HepG2 (cell line): ENCODE measurements at regions not wholly inside any gene's neighbourhood (a gene's known extent, or its start where the extent isn't known, plus 50 kb on each side); places are given as distances from the start of the nearest gene placed in this dataset.

Experiments
- ATAC-seq: fragments of 200-7000 bp; cut with Tn5 transposase; 3 replicates; pipeline ENCODE4 v1.9.1; 2020; ENCODE audit warnings: mild to moderate bottlenecking, moderate library complexity
- BruUV-seq: library from RNA; stranded (reverse); fragments of 400-500 nt; replicated peaks from 2 replicates; lab custom pipeline; 2021; lab: Mats Ljungman, UMichigan
- CTCF ChIA-PET: fragments of 300-600 bp; formaldehyde crosslinking; extraction: SDS; loops from one replicate; lab custom pipeline; 2021; ENCODE audit warnings: low total read pairs, inconsistent platforms, low intra/inter-chr PET ratio; lab: Yijun Ruan, JAX
- POLR2A ChIA-PET: fragments of 350-600 bp; sonication (Branson Sonifier 250); formaldehyde crosslinking; loops from one replicate; lab custom pipeline; 2020; ENCODE audit warnings: antibody characterized with exemption, inconsistent platforms; lab: Yijun Ruan, JAX
- DNase-seq: peaks from one replicate; pipeline ENCODE4 v3.0.0-alpha.2; 2015; ENCODE audit warnings: low spot score
- FAIRE-seq: peaks from 3 replicates; lab custom pipeline; 2011; peaks lifted over from hg19 to GRCh38; lab: Jason Lieb, UNC
- H2AFZ ChIP-seq: one replicate; pipeline ENCODE4 v1.6.1; 2011; ENCODE audit warnings: low read length, inconsistent platforms
- H3K27ac ChIP-seq: fragments of 300-600 bp; 3 replicates; pipeline ENCODE4 v1.8.0; 2011; ENCODE audit warnings: mixed run types, mild to moderate bottlenecking, mixed read lengths, low read length, inconsistent platforms; ENCODE audit not compliant: insufficient read depth; ENCODE audit errors: extremely low read length
- H3K27me3 ChIP-seq, 2 experiments: fragments of 200-600 bp in 1 of 2; 2 replicates in 1 of 2; 3 replicates in 1 of 2; pipeline versions ENCODE4 v1.6.0 to v1.8.0; 2011; ENCODE audit warnings: low read length in 2 of 2, mild to moderate bottlenecking in 2 of 2, moderate library complexity in 2 of 2, inconsistent platforms in 1 of 2; ENCODE audit not compliant: insufficient read depth in 2 of 2, control insufficient read depth in 1 of 2
- H3K36me3 ChIP-seq, 2 experiments: fragments of 200-600 bp in 1 of 2; replicated peaks in 1 of 2; 2 replicates in 1 of 2; 3 replicates in 1 of 2; pipeline versions ENCODE4 v1.5.1 to v1.8.0; 2011; ENCODE audit warnings: low read length in 2 of 2, inconsistent platforms in 1 of 2; ENCODE audit not compliant: insufficient read depth in 2 of 2, control insufficient read depth in 1 of 2
- H3K4me1 ChIP-seq: 2 replicates; pipeline ENCODE4 v1.5.1; 2012; ENCODE audit warnings: low read length, inconsistent platforms; ENCODE audit not compliant: insufficient read depth
- H3K4me2 ChIP-seq: 2 replicates; pipeline ENCODE4 v1.6.0; 2011; ENCODE audit warnings: low read depth, low read length, inconsistent platforms
- H3K4me3 ChIP-seq, 3 experiments: fragments of 200-600 bp in 1 of 3; sonication (generic), shearing (Covaris generic) in 1 of 3; replicated peaks in 1 of 3; 2 replicates each; pipeline ENCODE4 v1.5.1; 2011 to 2016; ENCODE audit warnings: low read length in 3 of 3, inconsistent platforms in 2 of 3, low read depth in 2 of 3, mild to moderate bottlenecking in 2 of 3, control low read depth in 1 of 3, mixed read lengths in 1 of 3; ENCODE audit not compliant: insufficient read depth in 1 of 3
- H3K79me2 ChIP-seq: one replicate; pipeline ENCODE4 v1.6.1; 2011; ENCODE audit warnings: low read length, inconsistent platforms; ENCODE audit not compliant: insufficient read depth
- H3K9ac ChIP-seq: 2 replicates; pipeline ENCODE4 v1.6.0; 2011; ENCODE audit warnings: mild to moderate bottlenecking, low read depth, low read length, inconsistent platforms; ENCODE audit not compliant: insufficient read depth
- H3K9me3 ChIP-seq: 2 replicates; pipeline ENCODE4 v1.5.1; 2012; ENCODE audit warnings: mild to moderate bottlenecking, low read length
- H4K20me1 ChIP-seq: 2 replicates; pipeline ENCODE4 v1.6.0; 2011; ENCODE audit warnings: inconsistent platforms, mild to moderate bottlenecking, low read length, moderate library complexity; ENCODE audit not compliant: insufficient read depth
- FOXA1 ChIP-seq, 2 experiments: fragments of 450-650 bp in 1 of 2; sonication (generic) in 1 of 2; formaldehyde crosslinking in 1 of 2; IDR thresholded peaks; 2 replicates each; pipeline versions ENCODE4 v1.4.0 to v1.6.1; 2016 to 2020; ENCODE audit warnings: missing genetic modification reagents in 1 of 2
- LCORL ChIP-seq, 2 experiments: fragments of 450-650 bp in 1 of 2; sonication (generic) in 1 of 2; formaldehyde crosslinking in 1 of 2; IDR thresholded peaks; 2 replicates each; pipeline versions ENCODE4 v1.5.0 to v1.6.1; 2017 to 2020; ENCODE audit warnings: antibody characterized with exemption in 1 of 2, missing genetic modification reagents in 1 of 2
- MAFK ChIP-seq, 2 experiments: IDR thresholded peaks in 1 of 2; conservative IDR thresholded peaks in 1 of 2; 2 replicates each; pipeline ENCODE4 v1.6.1; 2011; ENCODE audit warnings: improper control_type of control experiment in 2 of 2, low read length in 2 of 2
- MLLT10 ChIP-seq: sonication (generic); formaldehyde crosslinking; IDR thresholded peaks from 2 replicates; pipeline ENCODE4 v1.4.0; 2020; ENCODE audit warnings: missing genetic modification reagents
- SMYD3 ChIP-seq: sonication (generic); formaldehyde crosslinking; IDR thresholded peaks from 2 replicates; pipeline ENCODE4 v1.8.1; 2023; ENCODE audit warnings: mild to moderate bottlenecking, missing genetic modification reagents
- SRSF4 ChIP-seq: fragments of 200-400 bp; formaldehyde crosslinking; IDR thresholded peaks from one replicate; pipeline ENCODE4 v1.6.1; 2018; ENCODE audit warnings: mild to moderate bottlenecking, low read depth, low read length, moderate library complexity; ENCODE audit not compliant: poor library complexity, severe bottlenecking
- TBX2 ChIP-seq: sonication (generic); formaldehyde crosslinking; IDR thresholded peaks from 2 replicates; pipeline ENCODE4 v1.5.0; 2020; ENCODE audit warnings: missing genetic modification reagents, mild to moderate bottlenecking, borderline replicate concordance
- TCF7 ChIP-seq: sonication (generic); IDR thresholded peaks from 2 replicates; pipeline ENCODE4 v1.6.1; 2016; ENCODE audit warnings: antibody characterized with exemption, low read depth
- U2AF1 ChIP-seq: fragments of 200-400 bp; formaldehyde crosslinking; optimal IDR thresholded peaks from 2 replicates; pipeline ENCODE3; 2017; ENCODE audit warnings: mild to moderate bottlenecking, low read depth, low read length
- ZNF138 ChIP-seq: sonication (generic); formaldehyde crosslinking; IDR thresholded peaks from 2 replicates; pipeline ENCODE4 v1.5.0; 2020; ENCODE audit warnings: mild to moderate bottlenecking, low read depth, missing genetic modification reagents
- ZNF317 ChIP-seq: sonication (generic); formaldehyde crosslinking; IDR thresholded peaks from 2 replicates; pipeline ENCODE4 v1.5.0; 2020; ENCODE audit warnings: mild to moderate bottlenecking, missing genetic modification reagents
- ZNF703 ChIP-seq: sonication (generic); formaldehyde crosslinking; IDR thresholded peaks from 2 replicates; pipeline ENCODE4 v1.5.1; 2020; ENCODE audit warnings: missing genetic modification reagents, mild to moderate bottlenecking, moderate library complexity, borderline replicate concordance
- ZNF776 ChIP-seq: sonication (generic); formaldehyde crosslinking; IDR thresholded peaks from 2 replicates; pipeline ENCODE4 v1.4.0; 2020; ENCODE audit warnings: mild to moderate bottlenecking, missing genetic modification reagents
- WGBS: methylation state at CpG from one replicate; pipeline ENCODE4 v1.1.6; 2017; ENCODE audit warnings: low lambda C conversion rate; 5-methylcytosine and 5-hydroxymethylcytosine counted together
- in situ Hi-C: cut with HindIII; loops from 2 replicates; pipeline ENCODE4 v1.10.0; 2017; ENCODE audit warnings: low pct_unique_long_range_greater_than_20kb; ENCODE audit not compliant: extremely low pct_ligation_motif_present
- intact Hi-C: fragments of 100-400 bp; cut with micrococcal nuclease; formaldehyde crosslinking; loops from one replicate; pipeline ENCODE4 v1.10.0; 2022; ENCODE audit not compliant: unreplicated experiment
- TF ChIP-seq, protein P1 (sequence below): sonication (generic); formaldehyde crosslinking; IDR thresholded peaks from 2 replicates; pipeline ENCODE4 v1.5.1; 2020; ENCODE audit warnings: missing genetic modification reagents, mild to moderate bottlenecking, borderline replicate concordance
- TF ChIP-seq, protein P2 (sequence below): sonication (generic); formaldehyde crosslinking; IDR thresholded peaks from 2 replicates; pipeline ENCODE4 v1.4.0; 2020; ENCODE audit warnings: missing genetic modification reagents, low read depth, mild to moderate bottlenecking, borderline replicate concordance
- TF ChIP-seq, protein P3 (sequence below): sonication (generic); formaldehyde crosslinking; IDR thresholded peaks from 2 replicates; pipeline ENCODE4 v1.4.0; 2020; ENCODE audit warnings: mild to moderate bottlenecking, missing genetic modification reagents

DNA sequence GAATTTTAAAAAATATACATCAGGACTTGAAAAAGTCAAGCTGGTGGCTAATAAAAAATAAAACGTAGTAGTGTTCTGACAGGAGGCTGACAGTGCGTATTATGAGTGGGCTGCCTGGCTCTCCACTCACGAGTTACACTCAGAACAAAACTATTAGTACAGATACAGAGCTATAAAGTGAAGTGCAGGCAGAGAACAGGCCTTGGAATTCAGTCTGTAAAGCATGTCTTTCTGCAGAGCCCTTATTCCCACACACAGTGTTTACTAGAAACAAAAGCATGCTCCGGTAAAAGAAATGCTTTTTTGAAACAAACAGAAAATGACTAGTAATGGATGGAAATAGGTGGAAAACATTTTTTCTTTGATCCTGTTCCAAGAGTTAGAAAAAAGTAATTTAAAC is 334.7 kb downstream of the DIRAS2 start (continued):
- TF ChIP-seq U2AF1: no peak
- no peak for TF ChIP-seq ZNF138
- TF ChIP-seq ZNF317 (CRISPR knock-in tag): no peak
- TF ChIP-seq MLLT10 (CRISPR knock-in tag): no peak
- no peak for TF ChIP-seq ZNF776 (CRISPR knock-in tag)

DNA sequence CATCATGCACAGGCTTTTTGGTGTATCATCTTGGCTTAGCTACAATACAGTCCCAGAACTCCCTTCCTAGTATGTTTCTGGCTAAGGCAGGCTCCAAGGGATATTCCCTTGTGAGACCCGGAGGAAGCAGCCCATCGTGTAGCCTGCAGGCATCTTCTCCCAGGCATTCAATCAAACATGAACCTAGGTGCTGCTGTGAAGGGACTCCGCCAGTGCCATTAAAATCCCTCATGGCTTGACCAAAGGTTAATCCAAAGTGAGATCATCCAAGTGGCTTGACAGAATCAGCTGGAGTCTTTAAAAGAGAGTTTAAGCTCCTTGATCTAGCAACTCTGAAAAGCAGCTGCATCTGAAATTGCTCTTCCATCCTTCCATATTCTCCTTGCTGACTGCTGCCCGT is 333.9 kb downstream of the DIRAS2 start:
- TF ChIP-seq SMYD3 (no peak), LCORL (IDR thresholded peaks at IDR 0.05) (no peak), LCORL (CRISPR knock-in tag; IDR thresholded peaks at IDR 0.05) (no peak), FOXA1 (IDR thresholded peaks at IDR 0.05) (no peak), FOXA1 (CRISPR knock-in tag; IDR thresholded peaks at IDR 0.05) (no peak), ZNF703 (CRISPR knock-in tag) (no peak), MAFK (conservative IDR thresholded peaks at IDR 0.05 in 1 of 2, IDR thresholded peaks at IDR 0.05 in 1 of 2; ENCODE audit: low read length in 2 of 2) (no peak), TBX2 (CRISPR knock-in tag) (no peak), SRSF4 (no peak), TCF7 (no peak)
- TF ChIP-seq, protein P1, sequence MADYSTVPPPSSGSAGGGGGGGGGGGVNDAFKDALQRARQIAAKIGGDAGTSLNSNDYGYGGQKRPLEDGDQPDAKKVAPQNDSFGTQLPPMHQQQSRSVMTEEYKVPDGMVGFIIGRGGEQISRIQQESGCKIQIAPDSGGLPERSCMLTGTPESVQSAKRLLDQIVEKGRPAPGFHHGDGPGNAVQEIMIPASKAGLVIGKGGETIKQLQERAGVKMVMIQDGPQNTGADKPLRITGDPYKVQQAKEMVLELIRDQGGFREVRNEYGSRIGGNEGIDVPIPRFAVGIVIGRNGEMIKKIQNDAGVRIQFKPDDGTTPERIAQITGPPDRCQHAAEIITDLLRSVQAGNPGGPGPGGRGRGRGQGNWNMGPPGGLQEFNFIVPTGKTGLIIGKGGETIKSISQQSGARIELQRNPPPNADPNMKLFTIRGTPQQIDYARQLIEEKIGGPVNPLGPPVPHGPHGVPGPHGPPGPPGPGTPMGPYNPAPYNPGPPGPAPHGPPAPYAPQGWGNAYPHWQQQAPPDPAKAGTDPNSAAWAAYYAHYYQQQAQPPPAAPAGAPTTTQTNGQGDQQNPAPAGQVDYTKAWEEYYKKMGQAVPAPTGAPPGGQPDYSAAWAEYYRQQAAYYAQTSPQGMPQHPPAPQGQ (CRISPR knock-in tag): no peak
- TF ChIP-seq, protein P2, sequence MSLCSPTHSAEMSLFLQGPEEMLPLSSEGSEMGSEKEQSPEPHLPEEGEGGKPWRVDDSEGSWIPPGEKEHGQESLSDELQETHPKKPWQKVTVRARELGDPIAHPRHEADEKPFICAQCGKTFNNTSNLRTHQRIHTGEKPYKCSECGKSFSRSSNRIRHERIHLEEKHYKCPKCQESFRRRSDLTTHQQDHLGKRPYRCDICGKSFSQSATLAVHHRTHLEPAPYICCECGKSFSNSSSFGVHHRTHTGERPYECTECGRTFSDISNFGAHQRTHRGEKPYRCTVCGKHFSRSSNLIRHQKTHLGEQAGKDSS (CRISPR knock-in tag): no peak
- TF ChIP-seq, protein P3, sequence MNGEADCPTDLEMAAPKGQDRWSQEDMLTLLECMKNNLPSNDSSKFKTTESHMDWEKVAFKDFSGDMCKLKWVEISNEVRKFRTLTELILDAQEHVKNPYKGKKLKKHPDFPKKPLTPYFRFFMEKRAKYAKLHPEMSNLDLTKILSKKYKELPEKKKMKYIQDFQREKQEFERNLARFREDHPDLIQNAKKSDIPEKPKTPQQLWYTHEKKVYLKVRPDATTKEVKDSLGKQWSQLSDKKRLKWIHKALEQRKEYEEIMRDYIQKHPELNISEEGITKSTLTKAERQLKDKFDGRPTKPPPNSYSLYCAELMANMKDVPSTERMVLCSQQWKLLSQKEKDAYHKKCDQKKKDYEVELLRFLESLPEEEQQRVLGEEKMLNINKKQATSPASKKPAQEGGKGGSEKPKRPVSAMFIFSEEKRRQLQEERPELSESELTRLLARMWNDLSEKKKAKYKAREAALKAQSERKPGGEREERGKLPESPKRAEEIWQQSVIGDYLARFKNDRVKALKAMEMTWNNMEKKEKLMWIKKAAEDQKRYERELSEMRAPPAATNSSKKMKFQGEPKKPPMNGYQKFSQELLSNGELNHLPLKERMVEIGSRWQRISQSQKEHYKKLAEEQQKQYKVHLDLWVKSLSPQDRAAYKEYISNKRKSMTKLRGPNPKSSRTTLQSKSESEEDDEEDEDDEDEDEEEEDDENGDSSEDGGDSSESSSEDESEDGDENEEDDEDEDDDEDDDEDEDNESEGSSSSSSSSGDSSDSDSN (CRISPR knock-in tag): no peak
- CTCF ChIA-PET: no interaction called here
- no peak for DNase-seq
- Histone ChIP-seq H3K79me2 (no peaks in the 10 kb centered on the region), H3K27me3 (peaks cover 1 to 3% of the 10 kb centered on the region in 2 experiments; a peak in 1 of 5 replicates), H3K4me1 (no peaks in the 10 kb centered on the region), H3K9me3 (no peaks in the 10 kb centered on the region), H3K27ac (no peak overlapping the region), H2AFZ (no peak overlapping the region), H3K4me2 (no peak overlapping the region), H3K9ac (no peak overlapping the region), H3K36me3 (no peaks in the 10 kb centered on the region), H4K20me1 (no peaks in the 10 kb centered on the region), H3K4me3 (no peak overlapping the region)
- no TSS peak for BruUV-seq
- in situ Hi-C loops: no loop called here
- no peak for FAIRE-seq
- intact Hi-C loops: no loop called here
- ATAC-seq: no peak
- WGBS: 0% methylated on average over 1 of the region's 4 CpGs
- POLR2A ChIA-PET: no interaction called here
